A673 (cell line): ENCODE measurements at regions not wholly inside any gene's neighbourhood (a gene's known extent, or its start where the extent isn't known, plus 50 kb on each side); places are given as distances from the start of the nearest gene placed in this dataset.

Experiments
- CTCF ChIP-seq: fragments of 300-800, 200-600 bp; sonication (generic); conservative IDR thresholded peaks from 2 replicates; pipeline ENCODE4 v1.5.1; 2017; ENCODE audit warnings: low read depth, mild to moderate bottlenecking, antibody characterized with exemption, low read length, moderate library complexity, mixed read lengths
- EZH2 ChIP-seq: fragments of 200-600 bp; sonication (generic); IDR thresholded peaks from 2 replicates; pipeline ENCODE4 v1.6.1; 2017; ENCODE audit warnings: borderline replicate concordance, low read depth, mild to moderate bottlenecking, mixed read lengths, antibody characterized with exemption, low read length; ENCODE audit not compliant: poor library complexity, severe bottlenecking

- TF ChIP-seq CTCF (no peak), EZH2 (no peak)
These were observed 459.8 kb downstream of the METTL4 start for GRCh38 chr18:2111456-2111855.
